Activated B cell treated with CpG ODN at 0.5 μM for 24 hours (primary cell): ENCODE measurements at regions not wholly inside any gene's neighbourhood (a gene's known extent, or its start where the extent isn't known, plus 50 kb on each side); places are given as distances from the start of the nearest gene placed in this dataset.

Experiments used
- ATAC-seq: fragments of 200-7000 bp; cut with Tn5 transposase; one replicate; pipeline ENCODE4 v1.10.0; 2021; ENCODE audit warnings: low read depth, mild to moderate bottlenecking, moderate library complexity
- CTCF ChIA-PET: fragments of 350-600 bp; sonication (Branson Sonifier 250); formaldehyde crosslinking; loops from one replicate; lab custom pipeline; 2021; ENCODE audit warnings: antibody characterized with exemption; lab: Charles Lee
- POLR2A ChIA-PET: fragments of 350-600 bp; sonication (Branson Sonifier 250); formaldehyde crosslinking; loops from one replicate; lab custom pipeline; 2021; ENCODE audit warnings: antibody characterized with exemption; lab: Charles Lee
- DNase-seq: peaks from one replicate; pipeline ENCODE4 v3.0.0; 2022
- H3K27ac Mint-ChIP-seq: one replicate; pipeline ENCODE4 v1.8.0; 2020; ENCODE audit warnings: mixed read lengths
- H3K27me3 Mint-ChIP-seq: one replicate; pipeline ENCODE4 v1.8.0; 2021; ENCODE audit warnings: mixed read lengths
- H3K36me3 Mint-ChIP-seq: one replicate; pipeline ENCODE4 v1.8.0; 2021; ENCODE audit warnings: low read depth, mixed read lengths
- H3K4me1 Mint-ChIP-seq: one replicate; pipeline ENCODE4 v1.8.0; 2021; ENCODE audit warnings: mixed read lengths
- H3K4me3 Mint-ChIP-seq: one replicate; pipeline ENCODE4 v1.8.0; 2020; ENCODE audit warnings: mild to moderate bottlenecking, mixed read lengths
- H3K9me3 Mint-ChIP-seq: one replicate; pipeline ENCODE4 v1.8.0; 2020; ENCODE audit warnings: mixed read lengths
- intact Hi-C: fragments of 100-400 bp; cut with micrococcal nuclease; formaldehyde crosslinking; loops from one replicate; pipeline ENCODE4 v1.15.1; 2024
- TF ChIP-seq, protein P1 (sequence below): fragments of 200-600 bp; IDR thresholded peaks from one replicate; pipeline ENCODE4 v1.8.0; 2022; ENCODE audit warnings: antibody characterized with exemption, mild to moderate bottlenecking

DNA sequence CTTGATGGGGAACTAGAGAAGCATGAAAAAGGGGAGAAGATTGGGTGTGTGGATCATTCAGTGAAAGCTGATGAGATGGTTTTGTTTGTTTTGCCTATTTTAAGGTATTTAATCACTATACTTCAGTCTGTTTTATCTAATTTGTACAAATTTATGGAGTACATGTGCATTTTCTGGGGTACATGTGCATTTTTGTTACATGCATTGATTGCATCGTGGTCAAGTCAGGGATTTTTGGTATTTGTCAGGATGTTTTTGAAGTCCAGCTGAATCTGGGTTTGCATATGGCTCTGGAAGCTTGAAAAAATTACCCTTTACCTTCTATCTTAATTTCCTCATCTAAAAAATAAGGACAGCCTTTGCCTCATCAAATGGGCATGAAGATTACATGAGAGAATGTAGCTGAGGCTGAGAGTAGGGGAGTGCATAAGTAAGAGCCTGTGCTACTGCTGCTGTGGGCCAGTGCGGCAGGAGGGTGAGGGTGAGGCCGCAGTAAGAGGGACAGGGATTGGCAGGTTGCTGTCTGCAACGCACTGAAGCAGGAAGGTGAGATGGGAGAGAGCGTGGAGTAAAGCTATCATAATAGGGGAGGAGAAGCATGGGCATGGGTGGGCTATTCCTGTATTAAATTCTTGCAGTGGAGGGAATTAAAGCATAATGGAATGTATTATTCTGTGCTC, 139.8 kb downstream of the NPR3 start:
- CTCF ChIA-PET = no interaction called here
- DNase-seq (no peak), ATAC-seq (no peak)
- intact Hi-C loops = no loop called here
- Mint-ChIP-seq H3K4me3 (no peak overlapping the region), H3K27ac (no peak overlapping the region), H3K4me1 (no peaks in the 10 kb centered on the region), H3K36me3 (no peaks in the 10 kb centered on the region), H3K27me3 (peaks cover 4% of the 10 kb centered on the region), H3K9me3 (no peaks in the 10 kb centered on the region)
- TF ChIP-seq, protein P1, sequence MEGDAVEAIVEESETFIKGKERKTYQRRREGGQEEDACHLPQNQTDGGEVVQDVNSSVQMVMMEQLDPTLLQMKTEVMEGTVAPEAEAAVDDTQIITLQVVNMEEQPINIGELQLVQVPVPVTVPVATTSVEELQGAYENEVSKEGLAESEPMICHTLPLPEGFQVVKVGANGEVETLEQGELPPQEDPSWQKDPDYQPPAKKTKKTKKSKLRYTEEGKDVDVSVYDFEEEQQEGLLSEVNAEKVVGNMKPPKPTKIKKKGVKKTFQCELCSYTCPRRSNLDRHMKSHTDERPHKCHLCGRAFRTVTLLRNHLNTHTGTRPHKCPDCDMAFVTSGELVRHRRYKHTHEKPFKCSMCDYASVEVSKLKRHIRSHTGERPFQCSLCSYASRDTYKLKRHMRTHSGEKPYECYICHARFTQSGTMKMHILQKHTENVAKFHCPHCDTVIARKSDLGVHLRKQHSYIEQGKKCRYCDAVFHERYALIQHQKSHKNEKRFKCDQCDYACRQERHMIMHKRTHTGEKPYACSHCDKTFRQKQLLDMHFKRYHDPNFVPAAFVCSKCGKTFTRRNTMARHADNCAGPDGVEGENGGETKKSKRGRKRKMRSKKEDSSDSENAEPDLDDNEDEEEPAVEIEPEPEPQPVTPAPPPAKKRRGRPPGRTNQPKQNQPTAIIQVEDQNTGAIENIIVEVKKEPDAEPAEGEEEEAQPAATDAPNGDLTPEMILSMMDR = no peak
- POLR2A ChIA-PET = no interaction called here

DNA sequence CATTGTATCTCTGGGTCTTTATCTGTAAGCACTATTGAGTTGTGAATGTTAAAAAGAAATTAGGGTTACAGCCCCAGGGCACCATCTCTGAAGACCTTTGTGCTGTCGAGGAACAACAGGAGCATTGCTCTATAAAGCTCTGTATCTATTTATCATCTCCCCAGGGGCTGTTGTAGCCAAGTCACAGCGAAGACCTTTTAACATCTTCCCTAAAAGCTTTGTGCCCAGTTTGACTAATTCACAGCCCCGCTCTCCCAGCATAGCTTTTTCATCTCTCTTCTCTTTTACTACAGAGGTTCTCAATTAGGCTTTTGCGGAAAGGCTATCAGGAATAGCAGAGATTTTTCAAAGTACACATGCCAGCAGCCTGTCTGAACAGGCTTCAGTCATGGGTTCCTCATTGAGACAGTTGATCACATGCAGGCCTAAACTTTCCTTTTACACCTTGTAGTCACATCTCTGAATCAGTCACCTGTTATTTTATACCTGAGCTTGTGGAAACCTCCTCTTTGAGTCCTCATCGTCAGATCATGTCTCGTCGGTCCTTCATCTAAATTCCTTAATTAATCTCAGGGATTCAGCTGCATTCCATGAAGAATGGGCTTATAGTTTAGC, 140.5 kb downstream of the NPR3 start:
- no peaks in the 10 kb centered on the region for H3K36me3 Mint-ChIP-seq
- H3K27ac Mint-ChIP-seq = no peak overlapping the region
- peaks cover 4% of the 10 kb centered on the region for H3K27me3 Mint-ChIP-seq
- H3K9me3 Mint-ChIP-seq = no peaks in the 10 kb centered on the region
- TF ChIP-seq, protein P1 = no peak
- ATAC-seq (no peak), DNase-seq (no peak)
- intact Hi-C loops = no loop called here
- POLR2A ChIA-PET = no interaction called here
- H3K4me3 Mint-ChIP-seq = no peak overlapping the region
- CTCF ChIA-PET = no interaction called here
- no peaks in the 10 kb centered on the region for H3K4me1 Mint-ChIP-seq

DNA sequence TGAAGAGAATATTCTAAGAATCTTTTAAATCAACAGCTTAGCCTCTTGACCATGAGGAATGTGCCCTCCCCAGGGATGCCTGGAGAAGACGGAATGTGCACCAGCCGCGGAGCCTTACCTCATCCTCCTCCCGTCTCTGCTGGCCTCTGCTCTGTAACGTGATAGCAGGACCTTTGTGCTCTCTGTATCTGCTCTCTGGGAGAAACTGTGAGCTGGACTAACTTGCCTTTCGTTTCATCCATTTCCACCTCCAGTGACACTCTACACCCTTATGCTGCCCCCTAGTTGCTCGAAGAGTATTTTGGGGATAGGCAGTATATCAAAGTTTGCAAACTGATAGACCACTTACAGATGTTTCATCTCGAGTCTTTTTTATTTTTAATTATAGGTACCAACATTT, 141.4 kb downstream of the NPR3 start:
- H3K4me3 Mint-ChIP-seq = no peak overlapping the region
- ATAC-seq (no peak), DNase-seq (no peak)
- H3K4me1 Mint-ChIP-seq = no peaks in the 10 kb centered on the region
- ChIA-PET CTCF (no interaction called here), POLR2A (no interaction called here)
- intact Hi-C loops = no loop called here
- no peaks in the 10 kb centered on the region for H3K36me3 Mint-ChIP-seq
- no peak overlapping the region for H3K27ac Mint-ChIP-seq
- peaks cover under 1% of the 10 kb centered on the region for H3K9me3 Mint-ChIP-seq
- TF ChIP-seq, protein P1 = no peak
- H3K27me3 Mint-ChIP-seq = peaks cover 4% of the 10 kb centered on the region

DNA sequence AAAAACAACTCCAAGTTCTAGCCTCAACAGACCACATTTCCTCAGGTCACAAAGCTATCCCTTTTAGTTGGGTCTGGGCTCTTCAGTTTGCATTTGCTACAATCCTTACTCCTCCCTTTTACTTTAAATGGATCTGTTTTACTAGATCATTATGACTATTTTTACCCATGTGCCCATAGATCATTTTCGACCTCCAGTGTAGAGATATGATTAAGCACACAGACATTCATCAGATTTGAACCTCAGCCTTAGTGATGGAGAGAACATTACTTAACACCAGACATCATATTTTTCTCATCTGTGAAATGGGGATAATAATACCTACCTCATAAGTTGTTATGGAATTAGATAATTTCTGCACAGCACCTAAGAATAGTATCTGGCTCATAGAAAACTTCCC, 141.9 kb downstream of the NPR3 start:
- TF ChIP-seq, protein P1 = no peak
- no peaks in the 10 kb centered on the region for H3K36me3 Mint-ChIP-seq
- ChIA-PET CTCF (no interaction called here), POLR2A (no interaction called here)
- H3K27me3 Mint-ChIP-seq = peaks cover 4% of the 10 kb centered on the region
- no peak for DNase-seq
- intact Hi-C loops = no loop called here
- no peak overlapping the region for H3K27ac Mint-ChIP-seq
- no peak for ATAC-seq
- H3K9me3 Mint-ChIP-seq = peaks cover 2% of the 10 kb centered on the region
- no peaks in the 10 kb centered on the region for H3K4me1 Mint-ChIP-seq
- no peak overlapping the region for H3K4me3 Mint-ChIP-seq

DNA sequence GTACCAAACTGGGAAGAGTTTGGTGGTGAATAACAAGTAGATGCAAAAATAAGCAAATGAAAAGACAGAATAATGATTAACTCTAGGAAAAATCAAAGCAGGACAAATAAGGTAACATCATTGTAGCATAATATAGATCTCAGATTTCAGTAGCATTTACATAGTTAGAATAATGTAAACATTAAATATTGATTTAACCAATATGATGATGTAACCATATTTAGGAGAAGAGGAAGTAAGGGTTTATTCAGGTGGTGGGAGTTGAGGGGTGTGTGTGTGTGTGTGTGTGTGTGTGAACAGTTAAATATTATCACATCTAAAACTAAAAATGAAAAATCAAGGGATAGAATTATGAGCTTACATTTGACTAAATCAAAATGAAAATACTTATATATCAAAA, 143.4 kb downstream of the NPR3 start:
- ChIA-PET CTCF (no interaction called here), POLR2A (no interaction called here)
- ATAC-seq (no peak), DNase-seq (no peak)
- Mint-ChIP-seq H3K4me1 (no peaks in the 10 kb centered on the region), H3K4me3 (no peak overlapping the region), H3K9me3 (peaks cover 14% of the 10 kb centered on the region), H3K27ac (no peak overlapping the region), H3K27me3 (peaks cover 4% of the 10 kb centered on the region), H3K36me3 (no peaks in the 10 kb centered on the region)
- TF ChIP-seq, protein P1 = no peak
- intact Hi-C loops = no loop called here
